NCI-H1436 (cell line): ENCODE measurements at regions not wholly inside any gene's neighbourhood (a gene's known extent, or its start where the extent isn't known, plus 50 kb on each side); places are given as distances from the start of the nearest gene placed in this dataset.
"Not testable (repeated sequence)": the region's sequence is repeated elsewhere in the genome, so short reads cannot be mapped to it uniquely, and the experiment has no call there.

Source experiments
- DNase-seq: peaks from one replicate; lab custom pipeline; 2025; lab: John Stamatoyannopoulos, UW

DNA sequence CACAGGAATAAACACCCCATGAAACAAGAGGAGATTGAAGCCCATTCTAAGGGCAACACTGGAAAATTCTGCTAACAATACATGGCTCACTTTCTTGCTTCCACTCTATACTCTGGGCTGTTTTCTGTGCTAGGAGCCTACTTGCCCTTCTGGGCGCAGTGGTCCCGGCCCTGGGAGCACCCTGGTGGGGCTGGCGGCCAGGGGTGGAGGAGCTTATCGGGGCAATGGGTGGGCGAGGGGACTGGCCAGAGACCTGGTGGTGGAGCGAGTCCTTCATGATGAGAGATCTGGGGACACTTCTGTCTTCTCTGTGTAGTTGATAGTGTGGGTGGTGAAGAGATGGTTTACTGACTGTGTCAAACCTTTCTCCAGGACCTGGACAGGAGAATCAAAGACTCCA is 1128.5 kb downstream of the TBL1XR1 start:
- no peak for DNase-seq

DNA sequence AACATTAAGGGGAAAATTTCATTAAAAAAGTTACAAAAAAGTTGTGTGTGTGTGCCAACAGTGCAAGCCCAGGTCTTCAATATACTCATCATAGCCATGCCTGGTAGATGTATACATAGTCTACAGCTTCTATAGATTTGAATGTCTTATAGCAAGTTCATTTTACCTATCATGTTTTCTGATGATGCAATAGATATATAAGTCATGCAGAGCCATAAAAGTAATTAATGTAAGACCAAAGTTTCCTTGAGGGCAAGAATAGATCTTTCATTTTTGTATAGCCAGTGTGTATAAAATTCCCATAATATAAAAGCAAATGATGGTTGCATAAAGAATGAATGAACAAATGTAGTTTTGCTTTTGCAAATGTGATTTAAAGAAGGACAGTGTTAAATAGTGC is 1138.4 kb downstream of the TBL1XR1 start:
- no peak for DNase-seq

DNA sequence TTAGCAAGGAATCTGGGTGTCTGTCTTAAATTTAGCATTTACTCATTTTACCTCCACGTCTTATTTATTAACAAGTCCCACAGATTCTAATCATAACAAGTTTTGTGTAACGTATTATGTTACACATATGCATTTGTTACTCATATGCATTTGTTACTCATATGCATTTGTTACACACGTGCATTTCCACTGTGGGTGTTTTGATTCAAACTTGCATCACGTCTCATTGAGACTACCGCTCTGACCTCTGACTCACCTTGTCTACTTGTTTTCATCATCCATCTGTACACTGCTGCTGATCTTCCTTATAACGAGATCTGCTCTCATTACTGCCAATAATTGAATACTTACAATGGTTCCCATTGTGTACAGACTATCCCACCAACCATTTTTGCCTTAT is 1141.4 kb downstream of the TBL1XR1 start:
- no peak for DNase-seq

DNA sequence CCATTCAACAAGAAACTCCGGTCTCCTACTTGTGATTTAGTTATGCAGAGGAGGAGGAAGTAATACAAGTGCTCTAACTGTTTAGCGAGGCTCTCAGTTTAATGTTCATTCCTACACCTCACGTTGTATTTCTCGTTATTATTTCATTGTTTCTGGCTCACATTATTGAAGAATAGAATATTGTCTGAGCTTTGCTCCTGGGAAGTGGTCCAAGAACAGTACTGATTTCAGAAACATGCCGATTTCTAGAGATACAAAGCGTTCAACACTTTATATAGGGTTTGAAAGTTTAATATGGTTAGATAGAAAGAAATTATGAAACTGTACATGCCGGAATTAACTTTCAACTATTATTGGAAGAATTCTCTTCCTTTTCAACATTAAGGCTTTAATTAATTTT is 1145.5 kb downstream of the TBL1XR1 start:
- DNase-seq: no peak

DNA sequence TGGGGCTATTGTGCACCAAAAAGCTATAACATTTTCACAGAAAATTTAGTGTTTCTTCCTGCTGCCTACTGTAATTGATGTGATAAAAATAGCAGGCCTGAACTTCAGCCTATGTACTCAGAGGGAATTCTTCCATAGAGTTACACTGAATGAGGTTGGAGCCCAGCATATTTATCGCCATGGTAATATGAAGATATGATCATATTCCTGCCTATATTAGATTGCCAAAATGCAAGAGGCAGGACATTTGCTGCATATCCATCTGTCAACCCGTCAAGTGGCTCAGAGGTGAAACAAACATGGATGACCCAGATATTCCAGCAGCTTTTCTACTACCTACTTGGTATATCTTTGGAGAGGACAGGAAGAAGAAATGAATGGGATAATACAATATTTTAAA is 1150.6 kb downstream of the TBL1XR1 start:
- DNase-seq: no peak

DNA sequence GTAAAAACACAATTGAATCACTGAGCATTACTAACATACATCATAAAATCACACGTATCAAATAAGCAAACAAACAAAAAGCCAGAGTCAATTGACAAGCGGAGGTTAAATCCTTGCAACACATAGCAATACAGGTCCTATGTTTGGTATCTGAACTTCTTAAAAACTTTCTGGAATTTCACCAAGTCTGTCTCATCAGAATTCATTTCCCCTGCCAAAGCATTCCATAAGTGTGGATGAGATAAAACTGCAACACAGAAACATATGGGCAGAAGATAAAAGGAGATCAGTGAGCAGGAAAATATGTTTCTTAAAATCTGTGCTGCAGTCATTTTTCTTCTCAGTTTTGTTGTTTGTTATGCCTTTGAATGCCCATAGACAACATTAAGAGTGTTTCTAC is 1155.5 kb downstream of the TBL1XR1 start:
- DNase-seq: no peak

DNA sequence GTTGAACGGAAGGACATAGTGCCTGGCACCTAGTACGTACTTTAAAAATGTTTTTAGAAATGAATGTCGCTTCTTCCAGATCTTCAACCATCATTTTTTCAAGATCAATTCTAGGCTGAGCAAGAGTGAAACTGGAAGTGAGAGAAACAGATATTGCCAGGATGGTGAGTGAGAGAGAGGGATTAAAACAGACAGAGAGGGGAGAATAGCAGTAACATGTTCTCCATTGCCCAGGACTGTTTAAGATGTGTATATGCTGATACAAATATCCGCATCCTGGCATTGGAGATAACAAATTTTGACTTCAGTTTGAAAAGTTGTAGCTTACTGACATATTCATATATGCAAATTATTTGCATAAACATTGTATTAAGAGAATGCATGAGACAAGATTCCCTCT is 1156.1 kb downstream of the TBL1XR1 start:
- no peak for DNase-seq

DNA sequence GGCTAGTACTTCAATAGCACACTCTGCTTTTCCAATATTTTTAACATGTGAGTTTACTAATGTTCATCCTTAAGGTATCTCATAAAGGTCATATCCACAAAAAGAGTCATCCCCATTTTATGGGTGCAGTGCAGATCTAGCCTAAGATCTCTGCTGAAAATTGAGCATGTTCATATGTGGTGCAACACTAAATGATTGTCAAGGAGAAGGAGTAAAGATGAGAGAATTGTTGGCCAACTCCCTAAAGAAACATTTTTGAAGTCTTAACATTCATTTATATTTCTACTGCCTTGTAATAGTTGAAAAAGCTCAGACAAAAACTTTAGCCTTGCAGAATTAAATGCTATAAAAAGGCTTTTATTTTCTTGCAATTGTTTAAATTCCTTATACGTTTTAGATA is 1159.6 kb downstream of the TBL1XR1 start:
- no peak for DNase-seq

DNA sequence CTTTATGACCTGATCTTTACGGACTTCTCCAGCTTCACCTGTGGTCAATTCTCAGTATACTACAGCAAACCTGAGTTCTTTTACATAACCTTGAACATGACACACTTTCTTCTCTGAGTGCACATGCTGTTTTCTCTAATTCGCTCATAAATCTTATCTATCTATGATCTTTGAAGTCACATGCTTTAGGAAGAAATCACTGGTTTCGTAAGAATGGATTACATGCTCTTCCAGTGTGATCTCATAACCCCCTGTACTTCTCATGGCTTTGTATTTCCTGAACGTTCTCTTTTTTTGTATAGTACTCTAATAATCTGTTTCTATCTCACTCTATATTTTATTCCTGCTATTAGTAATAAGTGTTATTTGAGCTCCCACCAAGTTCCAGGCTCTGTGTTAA is 1165.2 kb downstream of the TBL1XR1 start:
- no peak for DNase-seq

DNA sequence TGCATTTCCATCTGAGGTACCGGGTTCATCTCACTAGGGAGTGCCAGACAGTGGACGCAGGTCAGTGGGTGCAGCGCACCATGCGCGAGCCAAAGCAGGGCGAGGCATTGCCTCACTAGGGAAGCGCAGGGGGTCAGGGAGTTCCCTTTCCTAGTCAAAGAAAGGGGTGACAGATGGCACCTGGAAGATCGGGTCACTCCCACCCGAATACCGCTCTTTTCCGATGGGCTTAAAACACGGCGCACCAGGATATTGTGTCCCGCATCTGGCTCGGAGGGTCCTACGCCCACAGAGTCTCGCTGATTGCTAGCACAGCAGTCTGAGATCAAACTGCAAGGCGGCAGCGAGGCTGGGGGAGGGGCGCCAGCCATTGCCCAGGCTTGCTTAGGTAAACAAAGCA is 1157.1 kb downstream of the NAALADL2 start:
- not testable (repeated sequence) for DNase-seq

DNA sequence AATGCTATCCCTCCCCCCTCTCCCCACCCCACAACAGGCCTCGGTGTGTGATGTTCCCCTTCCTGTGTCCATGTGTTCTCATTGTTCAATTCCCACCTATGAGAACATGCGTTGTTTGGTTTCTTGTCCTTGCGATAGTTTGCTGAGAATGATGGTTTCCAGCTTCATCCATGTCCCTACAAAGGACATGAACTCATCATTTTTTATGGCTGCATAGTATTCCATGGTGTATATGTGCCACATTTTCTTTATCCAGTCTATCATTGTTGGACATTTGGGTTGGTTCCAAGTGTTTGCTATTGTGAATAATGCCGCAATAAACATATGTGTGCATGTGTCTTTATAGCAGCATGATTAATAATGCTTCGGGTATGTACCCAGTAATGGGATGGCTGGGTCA is 1156.1 kb downstream of the NAALADL2 start:
- not testable (repeated sequence) for DNase-seq

DNA sequence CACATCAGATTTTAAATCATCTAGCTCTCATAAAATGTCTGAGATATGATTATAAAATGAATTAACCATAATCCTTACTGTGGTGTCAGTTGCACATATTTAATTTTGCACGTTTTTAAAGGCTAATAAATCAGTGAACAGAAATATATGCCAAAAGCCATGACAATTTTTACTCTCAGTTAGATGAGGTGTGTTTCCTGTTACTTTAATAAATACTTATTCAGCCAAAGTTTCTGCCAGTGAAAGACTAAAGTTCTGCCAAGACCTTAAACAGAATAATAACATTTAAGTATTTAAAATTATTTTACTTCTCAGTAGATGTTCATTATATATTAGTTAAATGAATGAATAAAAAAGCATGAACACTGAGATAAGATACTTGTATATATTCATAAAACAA is 1150.1 kb downstream of the NAALADL2 start:
- DNase-seq: no peak

DNA sequence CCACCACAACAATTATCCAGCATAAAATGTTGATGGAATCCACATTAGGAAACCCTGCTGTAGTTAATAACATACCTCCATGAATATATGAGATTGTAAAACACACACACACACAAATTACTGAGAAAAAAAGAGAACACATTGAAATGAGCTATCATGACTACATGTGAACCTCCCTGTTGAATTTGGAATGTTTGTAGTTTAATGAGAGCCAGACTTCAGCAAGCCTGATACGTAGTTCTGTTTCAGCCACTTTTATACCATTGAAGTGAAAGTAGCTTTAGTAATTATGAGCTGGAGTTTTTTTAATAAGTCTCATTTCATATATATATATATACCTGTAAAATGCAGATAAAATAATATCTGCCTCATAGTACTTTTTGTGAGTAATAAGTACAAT is 1146.4 kb downstream of the NAALADL2 start:
- DNase-seq: no peak

DNA sequence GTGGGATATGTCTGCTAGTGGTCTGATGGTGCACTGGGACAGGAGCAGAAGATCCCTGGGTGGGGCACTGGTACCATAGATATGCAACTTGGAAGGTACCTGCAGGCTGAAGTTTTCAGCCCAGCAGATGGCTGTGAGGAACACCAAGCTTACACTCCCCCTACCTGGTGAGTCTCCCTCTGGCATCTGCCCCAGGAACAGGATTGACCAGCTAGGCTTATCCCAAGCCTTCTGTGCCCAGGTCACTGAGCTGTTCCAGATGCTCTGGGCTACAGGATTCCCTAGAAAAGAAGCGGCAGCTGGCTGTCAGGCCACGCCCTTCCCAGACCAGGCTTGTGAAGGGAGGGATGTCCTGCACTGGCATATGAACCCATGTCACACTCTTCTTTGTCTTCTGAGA is 1130.0 kb downstream of the NAALADL2 start:
- DNase-seq: no peak

DNA sequence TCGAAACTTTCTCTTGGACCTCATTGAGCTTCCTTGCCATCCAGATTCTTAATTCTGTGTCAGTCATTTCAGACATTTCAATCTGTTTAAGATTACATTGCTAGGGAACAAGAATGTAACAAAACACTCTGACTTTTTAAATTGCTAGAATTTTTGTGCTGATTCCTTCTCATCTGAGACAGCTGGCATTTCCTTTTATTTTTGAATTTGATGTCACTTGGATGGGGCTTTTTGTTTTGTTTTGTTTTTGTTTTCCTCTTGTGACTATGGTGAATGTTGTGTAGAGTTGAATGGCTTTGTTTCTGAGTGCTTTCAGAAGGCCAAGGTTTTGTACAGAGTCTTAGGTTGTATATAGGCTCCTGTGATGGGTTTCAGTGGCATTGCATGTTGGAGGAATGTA is 1129.3 kb downstream of the NAALADL2 start:
- no peak for DNase-seq

DNA sequence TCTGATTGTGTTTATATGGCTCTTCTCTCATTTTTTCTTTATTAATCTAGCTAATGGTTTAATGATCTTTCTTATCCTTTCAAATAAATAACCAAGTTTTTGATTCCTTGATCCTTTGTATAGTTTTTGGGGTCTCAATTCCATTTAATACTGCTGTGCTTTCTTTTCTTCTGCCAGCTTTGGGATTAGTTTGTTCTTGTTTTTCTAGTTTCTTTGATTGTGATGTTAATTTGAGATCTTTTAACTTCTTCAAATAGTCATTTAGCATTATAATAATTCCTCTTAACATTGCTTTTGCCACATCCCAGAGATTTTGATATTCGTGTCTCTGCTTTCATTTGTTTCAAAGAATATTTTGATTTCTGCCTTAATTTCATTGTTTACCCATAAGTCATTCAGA is 1126.6 kb downstream of the NAALADL2 start:
- no peak for DNase-seq

DNA sequence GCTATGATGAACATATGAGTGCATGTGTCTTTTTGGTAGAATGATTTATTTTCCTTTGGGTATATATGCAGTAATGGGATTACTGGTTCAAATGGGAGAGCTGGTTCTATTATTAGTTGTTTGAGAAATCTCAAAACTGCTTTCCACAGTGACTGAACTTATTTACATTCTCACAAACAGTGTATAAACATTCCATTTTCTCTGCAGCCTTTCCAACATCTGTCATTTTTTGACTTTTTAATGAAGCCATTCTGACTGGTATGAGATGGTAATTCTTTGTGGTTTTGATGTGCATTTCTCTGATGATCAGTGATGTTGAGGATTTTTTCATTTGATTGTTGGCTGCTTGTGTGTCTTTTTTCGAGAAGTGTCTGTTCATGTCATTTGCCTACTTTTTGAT is 1124.2 kb downstream of the NAALADL2 start:
- no peak for DNase-seq

DNA sequence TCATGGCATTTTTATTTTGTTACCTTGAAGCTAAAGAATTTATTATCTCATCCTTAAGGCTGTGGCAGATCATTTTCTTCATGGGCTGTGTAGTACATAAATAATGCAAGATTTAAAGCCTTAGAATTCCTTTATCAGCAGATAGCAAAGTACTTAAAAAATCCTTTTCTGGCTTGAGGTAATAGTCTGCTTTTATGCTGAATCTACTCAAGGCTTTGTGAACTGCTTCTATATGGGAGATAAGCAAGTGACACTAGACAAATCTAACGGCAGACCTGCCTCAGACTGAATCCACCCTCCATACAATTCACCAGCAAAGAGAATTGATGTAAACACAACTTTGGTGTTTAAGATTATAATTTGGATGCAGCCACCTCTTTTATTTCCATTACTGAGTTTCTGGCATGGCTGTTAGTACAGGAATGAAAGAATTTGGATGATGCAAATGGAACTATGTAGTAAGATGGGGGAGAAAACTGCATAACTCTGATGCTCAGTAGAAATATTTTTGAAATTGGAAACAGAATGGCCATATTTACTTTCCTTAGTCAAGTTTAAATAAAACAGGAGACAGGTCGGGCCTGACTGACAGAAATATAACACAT is 1121.5 kb downstream of the NAALADL2 start:
- no peak for DNase-seq

DNA sequence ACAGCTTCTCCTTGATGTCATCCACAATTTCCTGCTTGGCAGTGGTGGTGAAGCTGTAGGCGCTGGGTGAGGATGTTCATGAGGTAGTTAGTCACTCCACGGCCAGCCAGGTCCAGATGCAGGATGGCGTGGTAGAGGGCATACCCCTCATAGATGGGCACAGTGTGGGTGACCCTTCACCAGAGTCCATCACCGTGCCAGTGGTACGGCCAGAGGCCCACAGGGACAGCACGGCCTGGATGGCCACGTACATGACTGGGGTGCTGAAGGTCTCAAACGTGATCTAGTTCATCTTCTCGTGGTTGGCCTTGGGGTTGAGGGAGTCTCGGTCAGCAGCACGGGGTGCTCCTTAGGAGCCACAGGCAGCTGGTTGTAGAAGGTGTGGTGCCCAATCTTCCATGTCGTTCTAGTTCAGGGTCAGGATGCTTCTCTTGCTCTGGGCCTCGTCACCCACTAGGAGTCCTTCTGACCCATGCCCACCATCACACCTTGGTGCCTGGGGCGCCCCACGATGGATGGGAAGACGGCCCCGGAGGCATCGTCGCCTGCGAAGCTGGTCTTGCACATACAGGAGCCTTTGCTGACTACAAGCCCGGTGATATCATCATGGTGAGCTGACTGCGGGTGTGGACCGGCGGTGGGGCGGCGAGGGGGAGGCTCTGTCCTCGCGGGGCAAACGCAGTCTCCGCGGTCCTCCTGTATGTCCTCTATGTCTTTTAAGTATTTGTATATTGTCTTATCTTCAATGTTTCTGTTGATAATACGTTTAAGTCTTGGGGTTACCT is 1119.0 kb downstream of the NAALADL2 start:
- DNase-seq: no peak

DNA sequence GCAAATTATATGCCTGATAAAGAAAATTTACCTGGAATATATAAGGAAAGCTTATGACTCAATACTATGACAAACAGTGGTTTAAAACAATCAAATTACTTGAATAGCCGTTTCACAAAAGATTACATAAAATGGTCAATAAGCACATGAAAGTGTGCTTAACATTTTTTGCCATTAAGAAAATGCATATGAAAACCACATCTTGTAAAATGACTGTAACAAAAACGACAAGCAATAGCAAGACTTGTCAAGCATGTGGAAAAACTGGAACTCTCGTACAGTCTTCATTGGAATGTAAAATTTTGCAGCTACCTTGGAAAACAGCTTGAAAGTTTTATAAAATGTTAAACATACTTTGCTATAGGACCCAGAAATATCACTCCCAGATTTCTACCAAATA is 1110.3 kb downstream of the NAALADL2 start:
- DNase-seq: no peak

DNA sequence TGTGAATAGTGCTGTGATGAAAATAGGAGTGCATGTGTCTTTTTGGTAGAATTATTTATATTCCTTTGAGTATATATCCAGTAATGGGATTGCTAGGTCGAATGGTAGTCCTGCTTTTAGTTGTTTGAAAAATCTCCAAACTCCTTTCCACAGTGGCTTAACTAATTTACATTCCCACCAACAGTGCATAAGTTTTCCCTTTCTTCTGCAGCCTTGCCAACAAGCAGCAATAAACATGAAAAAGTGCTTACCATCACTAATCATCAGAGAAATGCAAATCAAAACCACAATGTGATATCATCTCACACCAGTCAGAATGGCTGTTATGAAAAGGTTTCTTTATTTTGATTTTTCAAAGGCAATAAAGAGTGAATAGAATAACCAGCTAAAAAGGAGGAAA is 1105.9 kb downstream of the NAALADL2 start:
- DNase-seq: no peak

DNA sequence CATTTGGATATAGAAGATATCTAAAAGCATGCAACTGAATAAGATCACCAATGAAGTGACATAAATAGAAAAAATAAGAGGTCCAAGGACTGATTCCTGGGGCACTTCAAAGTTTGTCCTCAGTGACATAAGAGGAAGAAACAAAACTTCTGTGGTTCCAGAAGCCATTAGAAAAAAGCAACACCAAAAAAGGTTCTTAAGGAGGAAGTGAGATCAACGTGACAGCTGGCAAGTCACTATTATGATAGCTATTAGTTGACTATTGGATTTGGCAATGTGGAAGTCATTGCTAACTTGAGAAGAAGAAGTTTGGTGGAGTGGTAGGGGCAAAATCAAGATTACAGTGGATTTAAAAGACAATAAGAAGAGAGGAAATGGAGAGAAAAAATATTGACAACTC is 1098.3 kb downstream of the NAALADL2 start:
- no peak for DNase-seq

DNA sequence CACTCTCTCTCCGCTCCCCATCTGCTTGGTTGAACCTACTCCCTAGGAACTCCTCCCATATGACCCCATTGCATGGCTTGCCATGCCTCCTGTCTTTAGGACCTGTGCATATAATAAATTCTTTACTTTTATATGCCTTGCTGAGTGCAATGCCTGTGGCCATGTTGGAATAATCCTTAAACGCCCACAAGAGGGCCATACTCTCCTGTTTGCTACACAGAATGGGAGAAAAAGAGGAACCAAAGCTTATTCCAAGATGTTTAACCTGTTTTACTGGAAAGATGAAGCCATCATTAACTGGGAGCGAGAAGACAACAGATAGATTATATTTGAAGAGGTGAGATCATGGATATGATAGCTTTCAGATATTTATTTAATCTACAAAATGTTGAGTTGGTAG is 1097.8 kb downstream of the NAALADL2 start:
- DNase-seq: no peak

DNA sequence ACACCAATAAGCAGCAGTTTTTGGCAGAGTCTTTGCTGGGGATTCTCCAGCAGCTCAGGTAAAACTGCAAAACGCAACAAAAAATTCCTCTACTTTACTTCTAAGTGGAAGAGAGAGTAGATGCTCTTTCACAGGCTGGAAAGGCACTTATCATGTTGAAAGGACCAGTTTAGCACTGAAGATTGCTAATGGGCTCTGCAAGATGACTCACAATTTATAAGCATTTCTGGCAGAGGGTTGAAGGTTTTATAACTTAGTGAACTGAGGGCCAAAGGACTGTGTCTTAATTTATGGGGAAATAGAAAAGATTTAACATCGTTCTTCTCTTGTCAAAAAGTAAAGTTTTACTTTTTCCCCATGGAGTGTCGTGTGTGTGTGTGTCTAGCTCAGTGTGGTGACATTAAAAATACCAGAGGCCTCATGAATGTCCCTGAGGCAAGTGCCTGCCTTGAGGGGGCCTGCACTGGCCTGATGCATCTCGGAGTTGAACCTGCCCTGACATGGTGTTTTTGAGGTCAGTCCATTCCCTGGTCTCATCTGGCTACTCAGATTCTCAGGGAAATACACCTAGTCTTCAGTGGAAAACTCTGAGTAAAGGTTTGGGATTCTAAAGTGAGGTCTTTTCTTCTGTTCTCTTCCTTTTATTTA is 1092.0 kb downstream of the NAALADL2 start:
- no peak for DNase-seq
